ENCODE measurements at regions not wholly inside any gene's neighbourhood (a gene's known extent, or its start where the extent isn't known, plus 50 kb on each side); places are given as distances from the start of the nearest gene placed in this dataset.

DNA sequence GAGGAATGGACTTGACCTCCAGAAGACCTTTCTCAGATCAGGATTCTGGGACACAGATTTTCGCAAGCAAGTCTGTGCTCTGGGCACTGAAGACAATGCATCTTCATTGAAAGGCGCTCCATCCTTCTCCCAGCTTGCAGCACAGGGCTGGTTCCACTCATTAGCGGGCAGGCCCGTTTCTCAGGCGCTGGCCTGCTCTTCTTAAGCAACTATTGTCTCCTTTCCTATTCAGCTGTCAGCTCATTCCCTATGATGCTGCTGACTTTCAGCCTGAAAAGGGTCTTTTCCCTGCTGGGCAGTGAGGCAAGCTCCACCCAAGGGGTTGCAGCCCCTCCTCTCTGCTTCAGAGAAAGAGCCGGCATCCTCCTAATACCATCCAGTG lies 91.9 kb upstream of the PLXNA2 start:
- Histone ChIP-seq H3K27me3 (no peaks in the 10 kb centered on the region), H3K4me1 (no peaks in the 10 kb centered on the region), H3K4me3 (no peak overlapping the region), H3K27ac (no peak overlapping the region), H3K9me3 (no peaks in the 10 kb centered on the region), H3K36me3 (no peaks in the 10 kb centered on the region)
- TF ChIP-seq, protein P1, sequence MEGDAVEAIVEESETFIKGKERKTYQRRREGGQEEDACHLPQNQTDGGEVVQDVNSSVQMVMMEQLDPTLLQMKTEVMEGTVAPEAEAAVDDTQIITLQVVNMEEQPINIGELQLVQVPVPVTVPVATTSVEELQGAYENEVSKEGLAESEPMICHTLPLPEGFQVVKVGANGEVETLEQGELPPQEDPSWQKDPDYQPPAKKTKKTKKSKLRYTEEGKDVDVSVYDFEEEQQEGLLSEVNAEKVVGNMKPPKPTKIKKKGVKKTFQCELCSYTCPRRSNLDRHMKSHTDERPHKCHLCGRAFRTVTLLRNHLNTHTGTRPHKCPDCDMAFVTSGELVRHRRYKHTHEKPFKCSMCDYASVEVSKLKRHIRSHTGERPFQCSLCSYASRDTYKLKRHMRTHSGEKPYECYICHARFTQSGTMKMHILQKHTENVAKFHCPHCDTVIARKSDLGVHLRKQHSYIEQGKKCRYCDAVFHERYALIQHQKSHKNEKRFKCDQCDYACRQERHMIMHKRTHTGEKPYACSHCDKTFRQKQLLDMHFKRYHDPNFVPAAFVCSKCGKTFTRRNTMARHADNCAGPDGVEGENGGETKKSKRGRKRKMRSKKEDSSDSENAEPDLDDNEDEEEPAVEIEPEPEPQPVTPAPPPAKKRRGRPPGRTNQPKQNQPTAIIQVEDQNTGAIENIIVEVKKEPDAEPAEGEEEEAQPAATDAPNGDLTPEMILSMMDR (IDR thresholded peaks at IDR 0.05) = no peak
- intact Hi-C loops (cut with DNase I) = no loop called here
- no peak for DNase-seq (ENCODE audit: low spot score in 2 of 2)

DNA sequence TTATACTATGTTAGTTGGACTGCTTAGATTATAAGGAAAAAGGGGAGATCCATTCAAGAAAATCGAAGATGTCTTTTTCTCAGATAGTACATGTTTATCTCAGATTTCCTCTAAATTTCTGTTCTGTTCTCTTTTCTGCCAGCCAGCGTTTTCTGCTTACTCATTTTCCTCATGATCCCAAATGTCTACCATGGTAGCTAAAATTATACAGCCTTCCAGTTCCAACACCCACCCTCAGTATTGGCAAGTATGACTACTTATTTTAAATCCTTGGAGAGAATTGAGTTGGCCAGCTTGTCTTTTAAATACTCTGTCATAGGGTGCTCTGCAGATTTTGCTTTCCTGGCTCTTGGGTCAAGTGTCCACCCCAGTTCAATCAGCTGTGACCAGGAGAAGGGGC lies 95.7 kb upstream of the PLXNA2 start:
- no peak for DNase-seq (ENCODE audit: low spot score in 2 of 2)
- intact Hi-C loops (cut with DNase I) = no loop called here
- Histone ChIP-seq H3K4me1 (no peaks in the 10 kb centered on the region), H3K36me3 (no peaks in the 10 kb centered on the region), H3K27me3 (no peaks in the 10 kb centered on the region), H3K27ac (no peak overlapping the region), H3K4me3 (no peak overlapping the region), H3K9me3 (no peaks in the 10 kb centered on the region)
- TF ChIP-seq, protein P1 (IDR thresholded peaks at IDR 0.05) = no peak

DNA sequence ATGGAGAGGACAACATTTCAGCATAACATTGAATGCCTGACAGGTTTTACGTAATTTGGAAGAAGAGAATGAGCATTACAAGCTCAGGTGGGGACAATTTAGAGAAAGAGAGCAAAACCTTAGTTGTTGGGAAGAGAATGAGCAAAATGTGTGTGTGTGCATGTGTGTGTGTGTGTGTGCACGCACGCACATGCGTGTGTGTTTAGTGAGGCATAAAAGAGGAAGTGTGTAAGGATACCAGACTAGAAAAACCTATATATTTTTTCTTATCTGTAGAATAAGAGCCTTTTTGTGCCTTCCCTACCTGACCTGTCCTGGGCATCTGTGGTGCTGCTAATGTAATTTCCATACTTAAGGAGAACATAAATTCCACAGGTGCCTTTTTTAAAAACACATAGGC lies 99.0 kb upstream of the PLXNA2 start:
- intact Hi-C loops (cut with DNase I) = no loop called here
- H3K27me3 ChIP-seq = no peaks in the 10 kb centered on the region
- DNase-seq (ENCODE audit: low spot score in 2 of 2) = no peak
- no peaks in the 10 kb centered on the region for H3K36me3 ChIP-seq
- no peak overlapping the region for H3K27ac ChIP-seq
- no peak overlapping the region for H3K4me3 ChIP-seq
- no peaks in the 10 kb centered on the region for H3K9me3 ChIP-seq
- H3K4me1 ChIP-seq = no peaks in the 10 kb centered on the region
- TF ChIP-seq, protein P1 (IDR thresholded peaks at IDR 0.05) = no peak

DNA sequence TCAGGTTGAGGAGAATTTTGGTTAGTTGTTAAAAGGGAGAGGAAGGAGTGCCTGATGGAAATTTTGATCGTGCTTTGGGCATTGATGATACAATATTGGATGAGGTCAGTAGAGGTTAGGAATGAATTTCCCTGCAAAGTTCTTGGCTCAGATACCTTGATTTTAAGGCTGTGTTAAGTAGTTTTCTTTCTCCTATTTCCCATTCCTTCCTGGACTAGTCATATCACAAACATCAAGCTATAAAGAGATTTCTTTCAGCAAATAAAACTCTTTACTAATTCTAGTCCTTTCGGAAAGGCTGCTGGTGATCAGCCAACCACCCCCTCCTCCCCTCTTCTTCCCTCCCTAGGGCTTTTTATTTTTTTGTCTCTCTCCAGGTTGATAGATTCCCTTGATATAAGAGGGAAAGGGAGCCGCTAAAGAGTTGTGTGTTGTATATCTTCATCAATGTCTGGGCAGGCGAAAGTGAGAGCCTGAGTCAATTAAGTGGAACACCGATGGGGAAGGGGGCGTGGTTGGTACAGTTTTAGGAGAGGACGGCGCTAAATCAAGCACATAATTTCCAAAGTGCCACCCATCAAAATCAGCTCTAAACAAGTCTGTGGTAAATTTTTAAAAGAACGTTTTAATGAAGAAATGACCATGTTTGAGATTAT lies 100.1 kb upstream of the PLXNA2 start:
- intact Hi-C loops (cut with DNase I) = no loop called here
- no peak for DNase-seq (ENCODE audit: low spot score in 2 of 2)
- Histone ChIP-seq H3K4me3 (no peak overlapping the region), H3K27ac (no peak overlapping the region), H3K4me1 (no peaks in the 10 kb centered on the region), H3K9me3 (no peaks in the 10 kb centered on the region), H3K36me3 (no peaks in the 10 kb centered on the region), H3K27me3 (no peaks in the 10 kb centered on the region)
- TF ChIP-seq, protein P1 (IDR thresholded peaks at IDR 0.05) = no peak

DNA sequence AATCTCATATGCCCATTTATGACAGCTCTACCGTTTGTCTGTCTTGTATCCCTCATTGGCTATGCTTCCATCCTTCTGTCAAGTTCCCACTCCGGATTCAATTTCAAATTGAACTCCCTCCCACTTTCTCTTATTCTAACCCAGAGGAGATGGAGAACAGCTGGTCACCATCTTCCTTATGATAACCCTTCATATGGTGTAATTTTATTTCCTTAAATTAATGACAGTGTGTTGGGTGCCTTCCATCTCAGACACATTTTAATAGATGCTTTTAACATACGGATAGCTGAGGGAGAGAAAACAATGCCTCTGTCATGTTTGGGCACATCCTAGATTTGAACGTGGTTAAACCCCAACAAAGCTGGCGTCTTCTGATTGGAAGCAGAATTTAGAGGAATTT lies 103.0 kb upstream of the PLXNA2 start:
- TF ChIP-seq, protein P1 (IDR thresholded peaks at IDR 0.05) = no peak
- intact Hi-C loops (cut with DNase I) = no loop called here
- Histone ChIP-seq H3K4me1 (no peaks in the 10 kb centered on the region), H3K9me3 (no peaks in the 10 kb centered on the region), H3K4me3 (no peak overlapping the region), H3K27ac (no peak overlapping the region), H3K27me3 (no peaks in the 10 kb centered on the region), H3K36me3 (no peaks in the 10 kb centered on the region)
- no peak for DNase-seq (ENCODE audit: low spot score in 2 of 2)

Measured in ascending aorta (tissue), 2 donors.